Activated CD4-positive, alpha-beta T cell treated with anti-CD3 and anti-CD28 coated beads, Interleukin-2, amount 50 U/mL, for 16 hours (primary cell): ENCODE measurements at regions not wholly inside any gene's neighbourhood (a gene's known extent, or its start where the extent isn't known, plus 50 kb on each side); places are given as distances from the start of the nearest gene placed in this dataset.

Experiments used
- DNase-seq: peaks from one replicate; pipeline ENCODE4 v3.0.0-alpha.2; 2020

DNA sequence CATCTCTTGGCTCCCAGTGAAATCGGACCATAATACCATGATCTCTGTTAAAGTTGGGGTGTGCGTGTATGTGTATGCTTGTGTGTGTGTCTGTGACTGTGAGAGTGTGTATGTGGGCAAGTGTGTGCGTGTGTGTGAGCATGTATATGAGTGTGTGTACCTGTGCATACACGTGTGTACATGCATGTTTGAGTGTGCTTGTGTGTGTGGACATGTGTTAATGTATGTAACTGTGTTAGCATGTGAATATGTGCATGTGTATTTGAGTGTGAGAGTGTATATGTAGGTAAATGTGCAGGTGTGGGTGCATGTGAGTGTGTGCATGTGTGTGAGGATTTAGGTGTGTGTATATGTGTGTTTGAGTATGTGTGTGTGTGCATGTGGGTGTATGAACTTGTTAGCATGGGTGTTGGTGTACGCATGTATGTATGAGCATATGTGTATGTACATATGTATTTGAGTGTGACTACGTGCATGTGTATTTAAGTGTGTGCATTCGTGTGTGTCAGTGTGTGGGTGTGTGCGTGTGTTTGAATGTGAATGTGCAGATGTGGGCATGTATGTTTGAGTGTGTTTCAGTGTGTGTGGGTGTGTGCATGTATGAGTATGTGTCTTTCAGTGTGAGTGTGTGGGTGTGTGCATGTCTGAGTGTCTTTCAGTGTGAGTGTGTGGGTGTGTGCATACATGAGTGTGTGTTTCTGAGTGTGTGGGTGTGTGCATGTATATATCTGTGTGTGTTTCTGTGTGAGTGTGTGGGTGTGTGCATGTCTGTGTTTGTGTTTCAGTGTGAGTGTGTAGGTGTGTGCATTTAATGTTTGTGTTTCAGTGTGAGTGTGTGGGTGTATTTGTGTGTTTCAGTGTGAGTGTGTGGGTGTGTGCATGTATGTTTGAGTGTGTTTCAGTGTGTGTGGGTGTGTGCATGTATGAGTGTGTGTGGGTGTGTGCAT, 183.2 kb downstream of the SOX9 start:
- DNase-seq = no peak

DNA sequence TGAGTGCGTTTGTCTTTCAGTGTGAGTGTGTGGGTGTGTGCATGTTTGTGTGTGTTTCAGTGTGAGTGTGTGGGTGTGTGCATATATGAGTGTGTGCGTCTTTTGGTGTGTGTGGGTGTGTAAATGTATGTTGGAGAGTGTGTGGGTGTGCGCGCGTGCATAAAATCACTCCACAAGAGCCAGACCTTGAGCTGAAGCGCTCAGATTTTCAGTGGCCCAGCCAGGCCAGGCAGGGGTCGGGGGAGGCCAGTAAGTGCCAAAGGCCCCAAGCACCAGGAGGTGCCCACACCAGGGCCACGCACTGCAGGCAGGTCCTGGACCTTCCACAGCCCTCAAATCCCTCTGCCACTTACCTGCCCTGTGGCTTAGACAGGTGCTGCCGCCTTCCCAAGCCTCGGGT, 184.0 kb downstream of the SOX9 start:
- DNase-seq = no peak

DNA sequence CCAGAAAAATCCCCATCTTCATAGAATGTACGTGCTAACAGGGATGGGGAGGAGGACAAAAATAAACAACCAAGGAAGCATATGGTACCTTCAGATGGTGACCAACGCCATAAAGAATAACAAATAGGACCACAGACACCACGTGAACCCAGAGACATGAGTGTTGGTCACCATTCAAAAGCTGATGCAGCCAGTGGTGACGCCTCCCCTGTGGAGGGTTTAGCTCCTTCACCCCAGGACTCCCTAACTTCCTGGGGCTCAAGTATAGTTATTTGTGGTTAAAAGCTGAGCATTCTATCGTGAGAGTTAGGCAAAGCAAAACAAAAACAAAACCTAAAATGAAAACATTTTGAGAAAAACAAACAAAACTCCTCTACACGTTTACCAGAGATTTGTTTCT, 184.7 kb downstream of the SOX9 start:
- no peak for DNase-seq

DNA sequence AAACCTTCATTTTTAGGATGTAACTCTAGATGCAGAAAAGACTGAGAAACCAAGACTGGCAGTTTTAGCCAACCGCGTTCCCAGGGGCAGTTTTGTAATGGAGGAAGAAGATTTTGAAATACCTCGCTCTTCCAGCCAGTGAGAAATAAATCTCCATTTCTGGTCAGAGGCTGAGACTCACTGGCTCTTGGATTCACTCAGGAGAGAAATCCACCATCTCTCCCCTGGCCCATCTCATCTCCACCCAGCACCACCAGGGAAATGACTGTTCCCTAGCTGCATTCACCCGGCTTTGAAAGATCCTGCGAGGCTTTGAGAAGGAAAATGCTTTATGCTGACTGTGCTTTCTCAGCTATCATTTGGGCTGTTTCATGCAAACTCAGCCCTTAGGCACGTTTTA, 185.2 kb downstream of the SOX9 start:
- DNase-seq = no peak

DNA sequence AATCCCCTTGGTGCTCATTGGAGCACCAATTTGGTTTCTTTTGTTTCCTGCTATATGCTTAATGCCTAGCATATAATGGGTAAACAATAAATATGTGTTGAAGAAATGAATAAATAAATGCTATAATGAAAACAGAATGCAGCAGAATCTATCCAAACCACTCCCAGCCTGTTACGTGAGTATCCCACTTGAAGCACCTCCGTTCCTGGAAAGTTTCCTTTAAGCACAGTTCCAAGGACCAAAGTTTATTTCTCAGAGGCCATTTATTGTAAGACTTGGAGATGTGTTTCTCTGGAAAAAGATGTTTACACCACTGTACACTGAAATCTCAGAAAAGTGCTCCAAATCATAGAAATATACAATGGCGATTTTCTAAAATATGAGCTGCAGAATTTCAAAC, 187.0 kb downstream of the SOX9 start:
- no peak for DNase-seq

DNA sequence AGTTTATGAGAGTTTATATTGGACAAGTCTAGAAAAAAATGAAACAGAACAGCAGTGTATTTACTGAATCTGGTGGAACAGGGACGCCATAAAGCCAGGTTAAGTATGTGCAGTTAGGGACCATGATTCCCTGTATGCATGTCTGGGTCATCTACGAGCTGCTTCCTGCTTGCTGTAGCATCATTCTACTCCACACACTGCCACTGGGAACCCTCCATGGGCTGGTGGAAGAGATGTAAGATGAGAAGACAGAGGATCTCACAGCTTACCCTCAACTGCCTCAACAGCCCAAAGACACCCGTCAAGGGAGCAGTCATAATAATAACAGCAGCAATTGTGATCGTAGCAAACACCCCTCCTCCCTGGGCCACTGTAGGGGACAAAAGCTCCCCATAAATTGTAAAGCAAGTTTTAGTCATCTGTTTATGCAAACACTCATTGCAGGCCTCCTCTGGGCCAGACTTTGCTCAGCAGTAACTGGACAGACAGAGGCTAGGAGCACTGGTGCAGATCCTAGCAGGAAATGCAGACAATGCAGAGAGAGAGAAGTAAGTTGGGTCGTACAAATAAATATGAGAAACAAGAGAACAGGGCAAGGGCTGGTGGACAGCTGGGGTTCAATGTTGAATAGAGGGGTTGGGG, 188.0 kb downstream of the SOX9 start:
- DNase-seq = no peak

DNA sequence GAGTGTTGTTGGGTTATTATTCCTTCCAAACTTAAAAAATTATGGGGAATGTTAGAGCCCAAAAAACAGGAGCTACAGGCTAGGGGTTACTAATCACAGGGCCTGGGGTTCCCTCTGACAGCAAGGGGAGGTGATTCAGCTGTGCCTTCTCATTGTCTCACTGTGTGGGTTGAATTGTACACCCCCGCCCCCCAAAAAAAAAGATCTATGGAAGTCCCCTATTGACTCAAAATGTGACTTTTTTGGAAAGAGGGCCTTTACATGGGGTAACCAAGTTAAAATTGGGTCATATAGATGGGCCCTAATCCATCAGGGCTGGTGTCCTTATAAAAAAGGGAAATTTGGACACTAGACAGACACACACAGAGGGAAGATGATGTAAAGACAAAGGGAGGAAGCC, 190.2 kb downstream of the SOX9 start:
- no peak for DNase-seq

DNA sequence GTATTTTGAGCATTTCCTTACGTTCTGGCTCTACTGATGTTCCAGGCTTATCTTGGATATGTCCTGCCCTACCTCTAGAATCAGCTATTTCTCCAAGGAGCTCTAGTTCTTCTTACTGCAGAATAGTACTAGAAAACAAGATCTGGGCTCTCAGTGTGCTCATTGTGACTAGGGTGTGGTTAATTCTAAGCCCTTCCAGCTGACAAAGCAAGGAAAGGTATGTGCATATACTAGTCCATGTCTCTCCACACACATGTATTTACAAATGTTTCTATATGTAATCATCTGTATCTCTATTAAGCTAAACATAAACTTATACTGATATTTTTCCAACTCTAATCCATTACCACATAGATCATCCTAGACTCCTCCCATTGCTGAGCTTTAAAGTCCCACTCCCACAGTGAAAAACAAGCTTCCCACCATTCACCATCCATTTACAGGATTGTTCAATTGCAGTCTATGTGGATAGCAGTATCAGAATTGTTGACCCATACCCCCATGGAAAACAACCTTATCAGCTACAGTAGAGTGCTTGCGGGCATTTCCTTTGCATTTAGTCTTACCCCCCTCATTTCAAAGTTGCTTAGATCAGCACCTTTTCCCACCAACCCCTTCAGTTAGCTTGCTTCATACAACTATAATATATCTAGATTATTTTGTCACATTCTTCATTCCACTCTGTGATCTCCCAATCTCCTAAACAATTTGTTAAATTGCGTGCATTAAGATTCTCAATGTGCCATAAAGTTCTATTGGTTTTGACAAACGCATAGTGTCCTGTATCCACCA, 194.5 kb downstream of the SOX9 start:
- no peak for DNase-seq

DNA sequence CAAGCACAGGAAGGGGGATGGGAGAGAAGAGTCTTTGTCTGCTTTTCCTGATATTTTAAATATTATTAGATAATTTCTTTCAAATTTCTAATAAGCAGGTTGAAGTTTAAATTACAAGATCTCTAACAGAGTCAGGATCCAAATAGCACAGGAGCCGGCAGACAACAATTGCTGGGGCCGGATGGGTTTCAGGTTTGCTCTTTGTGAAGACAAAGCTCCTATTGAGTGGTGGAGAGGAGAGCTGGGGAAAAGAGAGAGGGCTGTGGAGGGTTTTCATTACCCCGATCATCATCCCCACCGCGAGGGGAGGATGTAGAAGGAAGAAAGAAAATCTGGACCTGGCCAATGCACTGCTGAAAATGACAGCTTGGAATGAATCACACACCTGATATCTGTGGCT, 197.3 kb downstream of the SOX9 start:
- DNase-seq = no peak

DNA sequence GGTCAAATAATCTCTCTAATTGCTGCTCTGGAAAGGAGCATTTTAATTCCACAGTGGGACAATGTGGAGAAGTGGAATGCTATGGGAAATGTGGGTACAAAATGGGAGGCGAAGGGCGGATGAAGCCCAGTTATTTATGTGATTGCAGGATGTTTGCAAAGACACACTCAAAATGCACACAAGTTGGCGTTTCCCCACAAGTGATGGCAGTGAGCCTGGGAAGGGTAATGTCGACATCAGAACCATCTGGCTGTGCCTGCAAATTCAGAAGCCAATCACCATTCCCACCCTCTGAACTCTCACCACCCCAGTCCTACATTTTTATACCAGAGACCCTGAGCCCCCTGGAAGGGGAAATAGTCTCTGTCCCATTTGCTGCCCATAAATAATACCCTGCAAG, 201.1 kb downstream of the SOX9 start:
- no peak for DNase-seq

DNA sequence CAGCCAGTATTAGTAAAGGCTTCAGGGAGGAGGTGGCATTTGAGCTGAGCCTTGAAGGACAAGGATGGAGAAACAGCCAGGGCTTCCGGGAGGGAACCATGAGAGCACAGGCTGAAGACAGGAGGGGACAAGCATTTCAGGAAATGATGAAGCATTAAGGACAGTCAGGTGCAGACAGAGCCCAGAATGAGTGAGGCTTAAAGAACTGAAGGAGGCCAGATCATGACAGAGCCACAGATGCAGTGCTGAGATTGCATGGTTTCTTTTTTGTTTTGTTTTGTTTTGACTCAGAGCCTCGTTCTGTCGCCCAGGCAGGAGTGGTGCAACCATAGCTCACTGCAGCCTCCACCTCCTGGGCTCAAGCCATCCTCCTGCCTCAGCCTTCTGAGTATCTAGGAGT, 211.5 kb downstream of the SOX9 start:
- peak; percentile 34 for DNase-seq

DNA sequence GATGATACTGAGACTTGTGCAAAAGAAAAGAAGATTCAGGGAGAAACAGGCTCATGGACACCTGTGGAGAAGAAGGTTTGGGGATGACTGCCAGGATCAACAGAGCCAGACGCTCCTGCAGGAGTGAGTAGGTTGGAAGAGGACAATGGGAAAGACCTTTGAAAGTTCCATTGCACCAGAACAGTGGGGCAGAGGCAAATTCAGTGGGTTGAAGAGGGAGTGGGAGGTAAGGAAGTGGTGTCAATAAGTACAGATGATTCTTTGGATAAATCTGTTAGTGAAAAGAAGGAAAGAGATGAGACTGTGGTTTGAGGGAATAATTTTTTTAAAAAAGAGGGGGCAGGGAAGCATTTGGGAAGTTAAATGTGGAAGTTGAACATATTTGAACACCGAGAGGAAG, 212.8 kb downstream of the SOX9 start:
- DNase-seq = no peak

DNA sequence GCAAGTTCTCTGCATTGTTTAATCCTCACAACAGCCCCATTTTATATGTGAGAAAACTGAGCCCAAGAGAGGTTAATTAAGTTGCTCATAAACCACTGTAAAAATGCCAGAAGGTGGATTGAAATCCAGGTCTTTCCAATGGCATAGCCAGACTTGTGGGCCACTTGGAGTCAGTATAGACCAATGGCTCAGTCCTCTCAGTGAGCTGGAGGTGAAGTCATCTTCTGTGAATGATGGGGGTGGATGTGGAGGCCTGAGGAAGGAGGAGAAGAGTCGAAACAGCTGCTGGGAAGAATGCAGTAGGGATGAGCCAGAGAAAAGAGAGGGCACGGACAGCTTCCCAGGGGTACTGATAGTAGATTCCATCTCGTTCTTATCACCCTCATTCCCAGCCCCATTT, 213.4 kb downstream of the SOX9 start:
- DNase-seq = no peak

DNA sequence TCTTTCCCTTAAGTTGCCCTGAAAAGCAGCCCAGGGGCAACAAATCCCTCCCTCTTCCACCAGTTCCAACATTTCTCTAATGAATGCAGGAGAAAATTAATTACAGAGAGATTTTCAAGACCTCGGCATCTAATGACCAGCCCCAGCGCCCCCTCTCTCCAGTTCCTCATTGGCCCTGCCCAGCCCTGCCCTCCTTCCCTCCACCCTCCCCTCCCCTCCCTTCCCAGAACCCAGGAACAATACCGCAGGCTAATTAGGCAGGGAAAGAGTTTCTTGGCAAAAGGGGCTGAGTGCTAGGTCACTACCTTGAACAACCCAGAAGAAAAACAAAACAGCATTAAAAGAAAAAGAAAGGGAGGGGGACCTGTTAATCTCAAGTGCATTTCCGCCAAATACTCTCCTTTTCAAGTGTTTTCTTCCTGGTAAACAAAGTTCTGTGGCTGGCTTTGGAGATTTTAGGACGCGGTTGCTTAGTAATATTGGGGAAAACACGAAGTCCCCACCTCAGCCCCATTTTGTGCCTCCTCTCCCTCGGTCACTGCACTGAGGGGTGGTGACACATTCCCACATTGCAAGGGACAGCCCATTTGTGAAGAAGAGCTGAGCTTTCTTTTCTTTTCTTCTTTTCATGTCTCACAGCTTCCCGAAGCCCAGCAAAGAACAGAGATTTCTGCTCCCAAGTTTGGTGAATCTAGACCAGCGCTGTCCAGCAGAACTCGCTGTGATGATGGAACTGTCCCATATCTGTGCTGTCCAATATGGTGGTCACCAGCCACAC, 215.4 kb downstream of the SOX9 start:
- no peak for DNase-seq

DNA sequence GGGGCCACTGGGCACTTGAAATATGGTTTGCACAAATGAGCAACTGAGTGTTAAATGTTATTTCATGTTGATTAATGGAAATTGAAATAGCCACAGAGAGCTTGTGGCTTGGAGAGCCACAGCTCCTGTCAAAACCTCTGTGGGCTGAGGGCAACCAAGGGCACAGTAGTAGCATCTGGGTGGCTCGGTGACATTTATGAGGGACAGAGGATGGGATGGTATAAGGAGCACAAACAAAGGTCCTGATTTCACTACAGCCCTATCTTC, 215.9 kb downstream of the SOX9 start:
- DNase-seq = no peak

DNA sequence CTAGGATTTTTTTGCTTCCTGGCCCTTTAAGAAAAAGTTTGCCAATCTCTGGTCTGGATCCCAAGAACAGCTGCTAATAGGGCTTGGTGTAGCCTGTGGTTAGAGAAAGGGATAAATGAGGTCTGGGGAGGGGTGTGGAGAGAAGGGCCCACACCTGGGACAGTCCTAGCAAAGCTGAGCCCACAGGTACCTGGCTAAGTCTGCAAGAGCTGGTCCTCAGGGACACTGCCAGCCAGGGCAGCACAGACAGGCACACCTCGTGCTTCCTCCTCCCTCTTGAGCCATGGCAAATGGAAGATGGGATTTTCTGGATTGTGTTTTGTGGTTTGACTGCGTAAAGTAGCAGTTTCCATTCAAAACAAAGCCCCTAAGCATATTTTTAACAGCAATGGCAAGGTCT, 217.5 kb downstream of the SOX9 start:
- DNase-seq = no peak

DNA sequence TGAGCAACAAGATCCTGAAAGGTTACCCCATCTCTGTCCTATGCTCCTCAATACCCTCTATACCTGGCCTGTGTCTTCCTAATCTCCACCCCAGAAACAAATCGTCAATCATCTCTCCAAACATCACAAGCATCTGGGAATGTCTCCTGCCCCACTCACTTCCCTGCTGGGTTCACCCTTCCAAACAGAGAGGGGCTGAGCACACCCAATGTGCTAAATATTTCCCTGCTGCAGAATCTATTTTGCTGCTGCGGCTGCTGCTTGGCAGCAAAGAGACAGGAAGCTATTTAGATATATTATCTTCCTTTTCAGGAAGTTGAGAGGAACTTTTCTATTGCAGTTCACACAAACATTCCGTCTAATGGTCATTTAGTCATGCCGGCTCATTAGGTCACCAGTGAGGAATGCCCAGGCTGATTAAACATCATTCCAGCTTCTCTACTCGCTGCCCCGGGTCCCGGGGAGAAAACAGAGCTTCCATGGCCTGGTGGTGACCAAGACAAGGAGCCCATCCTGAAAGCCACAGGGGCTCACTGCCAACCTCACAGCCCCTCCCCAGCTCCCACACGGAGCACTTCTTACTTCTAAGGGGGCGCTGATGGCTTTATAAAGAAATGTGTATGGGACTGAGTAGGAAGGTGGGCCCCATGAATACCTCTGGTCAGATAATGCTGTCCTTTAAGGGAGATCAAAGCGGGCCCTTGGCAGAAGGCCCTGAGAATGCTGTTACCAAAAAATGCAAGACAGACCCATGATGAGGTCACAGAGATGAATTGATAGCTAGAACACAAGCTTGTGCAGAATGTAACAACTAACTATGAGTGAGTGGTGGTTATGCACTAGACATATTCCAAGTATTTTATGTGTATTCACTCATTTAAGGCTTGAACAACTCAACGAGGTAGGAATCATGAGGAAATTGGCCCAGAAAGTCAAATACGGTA, 218.3 kb downstream of the SOX9 start:
- DNase-seq = no peak

DNA sequence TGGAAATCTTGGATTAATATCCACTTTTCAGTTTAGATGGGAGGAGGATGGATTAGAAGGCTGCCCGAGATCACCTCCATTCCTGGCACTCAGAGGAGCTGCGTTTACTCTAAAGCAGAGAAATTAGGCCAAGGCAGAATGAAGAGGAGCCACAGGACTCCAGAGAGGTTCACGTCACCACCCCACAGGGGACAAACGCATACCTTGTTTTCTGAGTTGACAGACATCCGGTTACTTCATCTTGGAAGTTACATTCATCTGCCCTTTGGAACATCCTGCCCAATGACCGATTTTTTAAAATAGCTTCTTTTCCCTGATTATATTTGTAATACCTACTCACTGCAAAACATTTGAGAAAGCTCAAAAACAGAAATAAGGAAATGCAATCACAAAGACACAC, 220.0 kb downstream of the SOX9 start:
- no peak for DNase-seq

DNA sequence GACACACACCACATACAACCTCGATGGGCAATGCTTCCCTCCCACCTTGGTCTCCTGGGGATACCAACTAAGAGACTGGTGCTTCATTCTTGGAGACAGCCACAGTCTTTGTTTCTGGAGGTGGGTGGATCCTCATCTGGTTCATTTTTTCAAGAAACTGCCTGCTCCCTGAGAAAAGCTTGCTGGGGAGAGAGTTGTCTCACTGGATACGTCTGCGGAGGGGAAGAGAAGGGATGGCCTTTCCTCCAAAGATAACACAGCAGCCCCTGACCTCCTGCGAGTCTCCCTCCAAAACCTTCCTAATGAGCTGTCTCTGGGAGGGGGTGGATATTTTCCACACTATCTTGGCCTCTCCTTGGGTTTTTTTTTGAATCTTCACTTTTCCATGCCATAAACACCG, 221.2 kb downstream of the SOX9 start:
- DNase-seq = no peak

DNA sequence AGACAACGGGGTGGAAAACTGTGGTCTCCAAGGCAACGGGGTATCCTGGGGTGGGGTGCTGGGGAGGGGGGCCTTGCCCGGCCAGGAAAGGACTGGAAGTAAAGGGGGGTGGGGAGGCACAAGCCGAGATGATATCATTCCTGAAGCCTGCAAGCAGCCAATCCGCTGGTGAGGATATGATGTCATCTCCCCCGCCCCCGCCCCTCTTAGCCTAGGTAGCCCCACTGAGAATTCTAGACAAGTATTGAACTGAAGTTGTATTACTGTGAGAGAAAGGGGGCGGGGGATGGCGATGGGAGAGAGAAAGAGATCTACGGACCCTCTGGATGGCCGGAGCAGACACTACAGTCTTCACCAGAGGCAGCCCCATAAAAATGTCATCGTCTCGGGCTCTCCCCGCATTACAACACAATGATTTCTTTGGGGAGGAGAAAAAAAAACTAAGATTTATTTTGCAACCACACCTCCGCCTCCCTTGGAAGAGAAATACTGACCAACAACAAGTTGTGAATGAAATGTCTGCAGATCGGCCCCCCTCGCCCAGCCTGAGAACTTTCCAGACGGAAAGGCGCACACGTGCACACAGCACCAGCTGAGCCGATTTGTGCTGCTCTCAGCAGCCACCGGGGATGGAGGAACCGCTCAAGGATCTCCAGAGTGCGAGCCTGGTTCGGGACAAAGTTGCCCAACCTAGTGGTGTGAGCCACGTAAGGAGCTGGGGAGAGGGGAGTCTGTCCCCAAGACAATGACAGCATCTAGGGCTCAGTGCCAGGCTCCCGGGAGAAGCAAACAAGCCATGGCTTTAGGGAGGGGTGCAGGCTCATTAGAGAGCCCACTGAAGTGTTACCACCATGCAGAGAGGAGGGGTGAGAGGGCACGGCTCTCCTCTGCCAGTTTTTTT, 222.1 kb downstream of the SOX9 start:
- DNase-seq = no peak

DNA sequence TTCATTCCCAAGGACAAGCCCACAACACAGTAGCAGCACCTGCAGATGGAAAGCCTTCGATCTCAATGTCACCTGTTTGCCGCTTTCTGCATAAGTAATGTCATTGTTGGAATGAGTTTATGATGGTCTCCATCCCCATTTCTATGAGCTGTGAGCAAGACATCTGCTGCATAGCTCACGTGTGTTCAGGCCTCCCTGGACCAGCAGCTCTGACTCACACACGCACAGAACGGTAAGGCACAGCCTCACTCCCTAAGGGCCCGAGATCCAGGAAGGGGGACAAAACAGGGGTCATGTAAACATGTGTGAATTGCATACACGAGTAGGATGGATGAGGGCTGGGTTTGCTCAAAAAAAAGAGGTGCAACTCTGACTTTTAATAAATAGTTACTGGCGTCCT, 223.1 kb downstream of the SOX9 start:
- no peak for DNase-seq
